HEK293 (cell line): ENCODE measurements at regions not wholly inside any gene's neighbourhood (a gene's known extent, or its start where the extent isn't known, plus 50 kb on each side); places are given as distances from the start of the nearest gene placed in this dataset.

ENCODE experiments used
- ZNF221 ChIP-seq: fragments of 450-650 bp; formaldehyde crosslinking; IDR thresholded peaks from 2 replicates; pipeline ENCODE4 v1.5.1; 2017; ENCODE audit warnings: missing biosample characterization, missing genetic modification characterization, borderline replicate concordance
- ZNF274 ChIP-seq, 2 experiments: fragments of 200-500 bp in 1 of 2; fragments of 450-650 bp in 1 of 2; sonication (Bioruptor generic) in 1 of 2; formaldehyde crosslinking in 1 of 2; IDR thresholded peaks; 2 replicates each; pipeline versions ENCODE4 v1.5.1 to v1.6.1; 2014 to 2016; ENCODE audit warnings: borderline replicate concordance in 1 of 2, inconsistent platforms in 1 of 2, low read length in 1 of 2, missing biosample characterization in 1 of 2, missing genetic modification characterization in 1 of 2
- ZNF521 ChIP-seq: fragments of 450-650 bp; formaldehyde crosslinking; IDR thresholded peaks from 2 replicates; pipeline ENCODE4 v1.5.1; 2017; ENCODE audit warnings: missing biosample characterization, mild to moderate bottlenecking, missing genetic modification characterization
- ZNF571 ChIP-seq: fragments of 450-650 bp; formaldehyde crosslinking; IDR thresholded peaks from 2 replicates; pipeline ENCODE4 v1.5.0; 2017; ENCODE audit warnings: missing biosample characterization, missing genetic modification characterization
- TF ChIP-seq, protein P1 (sequence below): fragments of 450-650 bp; formaldehyde crosslinking; IDR thresholded peaks from 2 replicates; pipeline ENCODE4 v1.5.1; 2016; ENCODE audit warnings: missing biosample characterization, missing genetic modification characterization
- TF ChIP-seq, protein P2 (sequence below): fragments of 450-650 bp; formaldehyde crosslinking; IDR thresholded peaks from 2 replicates; pipeline ENCODE4 v1.5.1; 2016; ENCODE audit warnings: missing biosample characterization, missing genetic modification characterization
- TF ChIP-seq, protein P3 (sequence below): fragments of 450-650 bp; formaldehyde crosslinking; IDR thresholded peaks from 2 replicates; pipeline ENCODE4 v1.5.1; 2016; ENCODE audit warnings: missing biosample characterization, missing genetic modification characterization
- TF ChIP-seq, protein P4 (sequence below): fragments of 450-650 bp; formaldehyde crosslinking; IDR thresholded peaks from 2 replicates; pipeline ENCODE4 v1.5.1; 2016; ENCODE audit warnings: missing biosample characterization, missing genetic modification characterization

DNA sequence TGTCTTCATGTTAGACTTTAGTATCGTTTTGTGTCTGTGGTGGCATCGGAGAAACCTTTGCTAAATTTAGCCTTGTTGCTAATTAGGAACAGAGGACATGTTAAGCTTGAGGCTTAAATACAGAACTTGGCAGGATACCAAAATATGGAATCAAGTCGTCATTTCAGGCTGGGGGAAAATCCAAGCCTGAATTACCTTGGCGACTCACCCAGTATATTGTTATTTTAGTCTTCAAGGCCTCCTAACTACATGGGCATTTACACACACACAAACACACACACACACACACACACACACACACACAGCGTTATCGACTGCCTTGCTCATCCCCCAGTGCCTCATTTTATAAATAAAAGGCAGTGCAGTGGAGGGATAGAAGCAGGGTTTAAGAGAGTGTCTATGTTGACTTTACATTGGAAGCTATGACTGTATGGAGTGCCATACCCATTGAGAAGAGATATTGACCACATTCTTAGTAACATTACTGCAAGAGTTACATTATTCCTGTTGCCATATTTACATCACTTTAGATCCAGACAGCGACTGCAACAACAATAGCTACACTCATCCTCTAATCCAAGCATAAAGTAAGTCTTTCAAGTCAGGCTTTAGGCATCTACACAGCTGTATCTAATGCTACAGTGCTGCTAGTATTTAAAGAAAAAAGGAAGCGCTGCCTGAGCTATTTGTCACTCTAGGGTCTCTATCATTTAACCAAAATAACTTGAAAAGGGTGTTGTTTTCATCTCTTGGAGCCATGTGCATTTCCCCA is 210.8 kb upstream of the SEMA6D start:
- TF ChIP-seq, protein P1, sequence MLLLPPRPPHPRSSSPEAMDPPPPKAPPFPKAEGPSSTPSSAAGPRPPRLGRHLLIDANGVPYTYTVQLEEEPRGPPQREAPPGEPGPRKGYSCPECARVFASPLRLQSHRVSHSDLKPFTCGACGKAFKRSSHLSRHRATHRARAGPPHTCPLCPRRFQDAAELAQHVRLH: no peak
- TF ChIP-seq ZNF221 (tag by site-specific recombination): no peak
- TF ChIP-seq ZNF521 (tag by site-specific recombination): no peak
- no peak for TF ChIP-seq ZNF571
- TF ChIP-seq, protein P2, sequence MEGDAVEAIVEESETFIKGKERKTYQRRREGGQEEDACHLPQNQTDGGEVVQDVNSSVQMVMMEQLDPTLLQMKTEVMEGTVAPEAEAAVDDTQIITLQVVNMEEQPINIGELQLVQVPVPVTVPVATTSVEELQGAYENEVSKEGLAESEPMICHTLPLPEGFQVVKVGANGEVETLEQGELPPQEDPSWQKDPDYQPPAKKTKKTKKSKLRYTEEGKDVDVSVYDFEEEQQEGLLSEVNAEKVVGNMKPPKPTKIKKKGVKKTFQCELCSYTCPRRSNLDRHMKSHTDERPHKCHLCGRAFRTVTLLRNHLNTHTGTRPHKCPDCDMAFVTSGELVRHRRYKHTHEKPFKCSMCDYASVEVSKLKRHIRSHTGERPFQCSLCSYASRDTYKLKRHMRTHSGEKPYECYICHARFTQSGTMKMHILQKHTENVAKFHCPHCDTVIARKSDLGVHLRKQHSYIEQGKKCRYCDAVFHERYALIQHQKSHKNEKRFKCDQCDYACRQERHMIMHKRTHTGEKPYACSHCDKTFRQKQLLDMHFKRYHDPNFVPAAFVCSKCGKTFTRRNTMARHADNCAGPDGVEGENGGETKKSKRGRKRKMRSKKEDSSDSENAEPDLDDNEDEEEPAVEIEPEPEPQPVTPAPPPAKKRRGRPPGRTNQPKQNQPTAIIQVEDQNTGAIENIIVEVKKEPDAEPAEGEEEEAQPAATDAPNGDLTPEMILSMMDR (tag by site-specific recombination): no peak
- TF ChIP-seq, protein P3, sequence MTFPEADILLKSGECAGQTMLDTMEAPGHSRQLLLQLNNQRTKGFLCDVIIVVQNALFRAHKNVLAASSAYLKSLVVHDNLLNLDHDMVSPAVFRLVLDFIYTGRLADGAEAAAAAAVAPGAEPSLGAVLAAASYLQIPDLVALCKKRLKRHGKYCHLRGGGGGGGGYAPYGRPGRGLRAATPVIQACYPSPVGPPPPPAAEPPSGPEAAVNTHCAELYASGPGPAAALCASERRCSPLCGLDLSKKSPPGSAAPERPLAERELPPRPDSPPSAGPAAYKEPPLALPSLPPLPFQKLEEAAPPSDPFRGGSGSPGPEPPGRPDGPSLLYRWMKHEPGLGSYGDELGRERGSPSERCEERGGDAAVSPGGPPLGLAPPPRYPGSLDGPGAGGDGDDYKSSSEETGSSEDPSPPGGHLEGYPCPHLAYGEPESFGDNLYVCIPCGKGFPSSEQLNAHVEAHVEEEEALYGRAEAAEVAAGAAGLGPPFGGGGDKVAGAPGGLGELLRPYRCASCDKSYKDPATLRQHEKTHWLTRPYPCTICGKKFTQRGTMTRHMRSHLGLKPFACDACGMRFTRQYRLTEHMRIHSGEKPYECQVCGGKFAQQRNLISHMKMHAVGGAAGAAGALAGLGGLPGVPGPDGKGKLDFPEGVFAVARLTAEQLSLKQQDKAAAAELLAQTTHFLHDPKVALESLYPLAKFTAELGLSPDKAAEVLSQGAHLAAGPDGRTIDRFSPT: no peak
- TF ChIP-seq ZNF274 (IDR thresholded peaks at IDR 0.05; ENCODE audit: low read length): no peak
- no peak for TF ChIP-seq ZNF274 (tag by site-specific recombination; IDR thresholded peaks at IDR 0.05; ENCODE audit: borderline replicate concordance)
- TF ChIP-seq, protein P4, sequence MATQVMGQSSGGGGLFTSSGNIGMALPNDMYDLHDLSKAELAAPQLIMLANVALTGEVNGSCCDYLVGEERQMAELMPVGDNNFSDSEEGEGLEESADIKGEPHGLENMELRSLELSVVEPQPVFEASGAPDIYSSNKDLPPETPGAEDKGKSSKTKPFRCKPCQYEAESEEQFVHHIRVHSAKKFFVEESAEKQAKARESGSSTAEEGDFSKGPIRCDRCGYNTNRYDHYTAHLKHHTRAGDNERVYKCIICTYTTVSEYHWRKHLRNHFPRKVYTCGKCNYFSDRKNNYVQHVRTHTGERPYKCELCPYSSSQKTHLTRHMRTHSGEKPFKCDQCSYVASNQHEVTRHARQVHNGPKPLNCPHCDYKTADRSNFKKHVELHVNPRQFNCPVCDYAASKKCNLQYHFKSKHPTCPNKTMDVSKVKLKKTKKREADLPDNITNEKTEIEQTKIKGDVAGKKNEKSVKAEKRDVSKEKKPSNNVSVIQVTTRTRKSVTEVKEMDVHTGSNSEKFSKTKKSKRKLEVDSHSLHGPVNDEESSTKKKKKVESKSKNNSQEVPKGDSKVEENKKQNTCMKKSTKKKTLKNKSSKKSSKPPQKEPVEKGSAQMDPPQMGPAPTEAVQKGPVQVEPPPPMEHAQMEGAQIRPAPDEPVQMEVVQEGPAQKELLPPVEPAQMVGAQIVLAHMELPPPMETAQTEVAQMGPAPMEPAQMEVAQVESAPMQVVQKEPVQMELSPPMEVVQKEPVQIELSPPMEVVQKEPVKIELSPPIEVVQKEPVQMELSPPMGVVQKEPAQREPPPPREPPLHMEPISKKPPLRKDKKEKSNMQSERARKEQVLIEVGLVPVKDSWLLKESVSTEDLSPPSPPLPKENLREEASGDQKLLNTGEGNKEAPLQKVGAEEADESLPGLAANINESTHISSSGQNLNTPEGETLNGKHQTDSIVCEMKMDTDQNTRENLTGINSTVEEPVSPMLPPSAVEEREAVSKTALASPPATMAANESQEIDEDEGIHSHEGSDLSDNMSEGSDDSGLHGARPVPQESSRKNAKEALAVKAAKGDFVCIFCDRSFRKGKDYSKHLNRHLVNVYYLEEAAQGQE: no peak
